ENCODE measurements at regions not wholly inside any gene's neighbourhood (a gene's known extent, or its start where the extent isn't known, plus 50 kb on each side); places are given as distances from the start of the nearest gene placed in this dataset.

DNA sequence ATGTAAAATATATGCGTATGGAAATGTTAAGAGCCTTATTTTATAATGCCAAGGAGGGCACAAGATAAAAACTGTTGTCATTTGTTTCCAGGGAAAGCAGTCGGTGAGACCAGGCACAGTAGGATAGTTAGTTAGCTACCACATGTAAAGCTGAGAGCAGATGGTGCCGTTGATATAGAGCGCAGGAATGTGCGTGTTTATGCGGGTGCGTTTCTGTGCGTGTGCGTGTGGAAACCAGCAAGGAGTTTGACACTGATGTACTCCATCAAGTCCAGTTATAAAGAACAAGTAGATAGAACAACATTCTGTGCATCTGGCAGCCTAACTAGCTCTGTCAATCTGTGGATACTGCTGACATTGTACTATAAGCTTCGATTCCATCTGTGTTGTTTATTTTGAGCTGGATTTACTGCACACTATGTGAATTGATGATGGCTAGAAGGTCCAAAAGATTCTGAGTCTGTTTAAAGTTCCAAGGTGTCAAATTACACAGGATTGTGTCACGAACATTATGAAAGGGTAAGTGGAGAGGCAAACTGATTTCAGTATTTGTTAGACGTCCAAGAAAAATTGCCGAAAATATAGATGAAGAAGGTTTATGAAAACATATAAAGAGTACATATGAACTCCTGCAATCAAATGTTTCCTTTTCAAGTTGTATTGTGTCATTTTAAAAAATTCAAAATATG lies 494.9 kb upstream of the MEF2C start:
- Histone ChIP-seq H3K27me3 (replicated peaks; ENCODE audit: control insufficient read depth, insufficient read depth, low read length, poor library complexity, severe bottlenecking) (no peaks in the 10 kb centered on the region), H3K4me1 (ENCODE audit: control insufficient read depth, insufficient read depth, low read length, poor library complexity, severe bottlenecking) (no peaks in the 10 kb centered on the region), H3K27ac (ENCODE audit: insufficient read depth, low read length, poor library complexity, severe bottlenecking) (no peak overlapping the region), H3K4me3 (ENCODE audit: insufficient read depth, low read depth, low read length, poor library complexity, severe bottlenecking) (no peak overlapping the region), H3K36me3 (ENCODE audit: control insufficient read depth, insufficient read depth, low read length) (no peaks in the 10 kb centered on the region), H3K9me3 (ENCODE audit: control insufficient read depth, low read length) (no peaks in the 10 kb centered on the region)
- no peak for DNase-seq

DNA sequence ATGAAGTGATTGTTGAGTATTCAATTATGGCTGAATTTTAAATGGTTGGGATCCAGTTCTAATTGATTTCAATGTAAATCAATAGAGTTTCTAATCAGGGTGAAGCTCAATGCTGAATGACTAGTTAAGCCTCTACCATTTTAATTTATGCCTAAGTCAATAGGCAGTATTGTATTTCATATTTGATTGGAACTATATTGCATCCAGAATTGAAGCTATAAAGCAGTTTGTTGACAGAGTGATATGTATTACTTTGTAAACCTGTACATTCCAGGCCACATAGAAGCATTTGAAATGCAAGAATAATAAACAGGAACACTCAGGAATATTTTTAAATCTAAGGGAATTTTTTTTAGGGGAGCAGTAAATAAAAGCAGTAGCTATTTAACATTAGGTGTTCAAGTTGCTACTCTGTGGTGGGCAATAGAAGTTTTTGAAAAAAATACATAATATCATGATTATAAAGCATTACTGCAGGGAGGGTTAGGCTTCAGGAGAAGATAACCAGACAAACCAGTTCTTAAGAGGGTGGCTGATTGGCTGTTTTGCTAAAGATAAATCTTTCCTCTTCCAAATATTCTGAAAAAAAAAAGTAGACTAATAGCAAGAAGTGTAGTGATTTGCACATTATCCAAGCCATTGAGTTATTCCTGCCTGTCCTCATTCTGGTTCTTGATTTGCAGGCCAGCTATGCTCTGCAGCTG lies 492.0 kb upstream of the MEF2C start:
- no peaks in the 10 kb centered on the region for H3K36me3 ChIP-seq (ENCODE audit: control insufficient read depth, insufficient read depth, low read length)
- H3K4me3 ChIP-seq (ENCODE audit: insufficient read depth, low read depth, low read length, poor library complexity, severe bottlenecking): no peak overlapping the region
- H3K27ac ChIP-seq (ENCODE audit: insufficient read depth, low read length, poor library complexity, severe bottlenecking): no peak overlapping the region
- no peaks in the 10 kb centered on the region for H3K27me3 ChIP-seq (replicated peaks; ENCODE audit: control insufficient read depth, insufficient read depth, low read length, poor library complexity, severe bottlenecking)
- H3K9me3 ChIP-seq (ENCODE audit: control insufficient read depth, low read length): no peaks in the 10 kb centered on the region
- H3K4me1 ChIP-seq (ENCODE audit: control insufficient read depth, insufficient read depth, low read length, poor library complexity, severe bottlenecking): no peaks in the 10 kb centered on the region
- no peak for DNase-seq

DNA sequence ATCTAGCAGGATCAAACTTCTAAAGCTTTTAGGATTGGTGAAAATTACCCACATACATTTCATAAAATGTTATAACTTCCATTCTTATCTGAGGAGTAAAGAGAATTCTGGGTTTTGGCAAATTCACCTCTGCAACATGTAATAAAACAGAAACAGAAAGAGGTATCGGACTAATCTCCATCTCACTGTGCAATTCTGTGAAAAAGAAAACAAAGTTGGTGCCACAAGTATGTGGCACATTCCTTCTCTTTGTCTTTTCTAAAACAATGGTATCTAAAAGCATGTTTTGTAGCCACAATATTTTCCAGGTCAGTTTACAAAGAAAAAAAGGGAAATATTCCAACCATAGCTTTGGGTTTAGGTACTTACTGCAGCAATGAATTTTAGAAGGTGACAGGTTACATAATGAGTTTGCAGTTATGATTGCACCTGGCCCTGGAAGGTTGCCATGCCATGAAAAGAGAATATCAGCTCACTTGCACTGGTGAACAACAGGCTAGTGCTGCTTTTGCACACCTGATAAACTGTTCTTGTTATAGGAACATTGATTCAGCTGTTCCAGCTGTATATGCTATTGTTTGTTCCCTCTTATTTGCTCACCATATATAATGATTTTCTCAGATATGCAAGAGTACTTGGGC lies 491.3 kb upstream of the MEF2C start:
- Histone ChIP-seq H3K27ac (ENCODE audit: insufficient read depth, low read length, poor library complexity, severe bottlenecking) (no peak overlapping the region), H3K36me3 (ENCODE audit: control insufficient read depth, insufficient read depth, low read length) (no peaks in the 10 kb centered on the region), H3K4me3 (ENCODE audit: insufficient read depth, low read depth, low read length, poor library complexity, severe bottlenecking) (no peak overlapping the region), H3K27me3 (replicated peaks; ENCODE audit: control insufficient read depth, insufficient read depth, low read length, poor library complexity, severe bottlenecking) (no peaks in the 10 kb centered on the region), H3K9me3 (ENCODE audit: control insufficient read depth, low read length) (no peaks in the 10 kb centered on the region), H3K4me1 (ENCODE audit: control insufficient read depth, insufficient read depth, low read length, poor library complexity, severe bottlenecking) (no peaks in the 10 kb centered on the region)
- DNase-seq: no peak

DNA sequence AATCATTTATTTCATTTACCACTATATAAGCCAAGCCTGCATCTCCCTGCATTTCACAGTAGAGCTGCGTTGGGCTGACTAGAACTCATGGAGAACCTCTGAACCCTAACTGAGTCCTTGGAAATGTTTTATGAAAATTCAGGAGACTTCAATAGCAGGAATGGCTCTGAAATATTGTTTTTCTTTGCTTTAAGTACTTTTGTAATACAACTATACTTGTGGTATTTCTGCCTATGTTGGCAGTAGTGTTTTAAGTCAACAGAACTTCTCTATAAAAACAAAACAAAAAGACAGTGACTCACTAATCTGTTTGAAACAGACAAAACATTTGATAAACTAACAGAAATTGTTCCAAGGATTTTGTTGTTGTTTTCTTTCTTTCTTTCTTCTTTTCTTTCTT lies 489.2 kb upstream of the MEF2C start:
- Histone ChIP-seq H3K4me1 (ENCODE audit: control insufficient read depth, insufficient read depth, low read length, poor library complexity, severe bottlenecking) (no peaks in the 10 kb centered on the region), H3K4me3 (ENCODE audit: insufficient read depth, low read depth, low read length, poor library complexity, severe bottlenecking) (no peak overlapping the region), H3K27me3 (replicated peaks; ENCODE audit: control insufficient read depth, insufficient read depth, low read length, poor library complexity, severe bottlenecking) (no peaks in the 10 kb centered on the region), H3K36me3 (ENCODE audit: control insufficient read depth, insufficient read depth, low read length) (no peaks in the 10 kb centered on the region), H3K9me3 (ENCODE audit: control insufficient read depth, low read length) (no peaks in the 10 kb centered on the region), H3K27ac (ENCODE audit: insufficient read depth, low read length, poor library complexity, severe bottlenecking) (no peak overlapping the region)
- no peak for DNase-seq

DNA sequence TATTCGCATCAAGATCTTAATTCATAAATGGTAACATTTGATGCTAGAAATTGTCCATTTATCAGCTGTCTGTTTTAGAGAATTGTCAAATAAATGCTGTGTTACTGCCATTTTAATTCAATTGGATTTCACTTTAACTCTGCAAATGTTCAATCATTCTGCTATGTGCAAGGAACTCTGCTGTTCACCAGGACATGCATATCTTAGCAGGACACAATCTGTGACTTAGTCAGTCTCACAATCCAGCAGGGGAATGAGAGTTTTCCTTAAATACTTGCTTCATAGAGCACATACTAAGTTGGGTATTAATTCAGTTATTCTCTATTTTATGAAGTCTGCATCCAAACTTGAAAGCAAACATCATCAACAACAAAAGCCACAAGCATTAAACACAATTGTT lies 488.7 kb upstream of the MEF2C start:
- H3K27ac ChIP-seq (ENCODE audit: insufficient read depth, low read length, poor library complexity, severe bottlenecking): no peak overlapping the region
- DNase-seq: no peak
- H3K4me1 ChIP-seq (ENCODE audit: control insufficient read depth, insufficient read depth, low read length, poor library complexity, severe bottlenecking): no peaks in the 10 kb centered on the region
- H3K27me3 ChIP-seq (replicated peaks; ENCODE audit: control insufficient read depth, insufficient read depth, low read length, poor library complexity, severe bottlenecking): no peaks in the 10 kb centered on the region
- no peak overlapping the region for H3K4me3 ChIP-seq (ENCODE audit: insufficient read depth, low read depth, low read length, poor library complexity, severe bottlenecking)
- no peaks in the 10 kb centered on the region for H3K36me3 ChIP-seq (ENCODE audit: control insufficient read depth, insufficient read depth, low read length)
- H3K9me3 ChIP-seq (ENCODE audit: control insufficient read depth, low read length): no peaks in the 10 kb centered on the region

DNA sequence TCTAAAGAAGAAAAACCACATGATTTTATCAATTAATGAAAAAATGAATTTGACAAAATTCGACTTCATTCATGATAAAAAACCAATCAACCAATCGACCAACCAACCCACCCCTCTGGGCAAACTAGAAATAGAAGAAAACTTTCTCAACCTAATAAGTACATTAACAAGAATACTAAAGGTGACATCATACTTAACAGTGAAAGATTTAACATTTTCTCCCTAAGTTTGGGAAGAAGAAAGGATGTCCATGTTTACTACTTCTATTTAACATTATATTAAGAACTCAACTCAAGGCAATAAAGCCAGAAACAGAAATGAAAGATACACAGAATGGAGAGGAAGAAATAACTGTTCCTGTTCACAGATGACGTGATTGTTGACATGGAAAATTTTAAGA lies 476.1 kb upstream of the MEF2C start:
- no peak overlapping the region for H3K4me3 ChIP-seq (ENCODE audit: insufficient read depth, low read depth, low read length, poor library complexity, severe bottlenecking)
- DNase-seq: no peak
- no peaks in the 10 kb centered on the region for H3K4me1 ChIP-seq (ENCODE audit: control insufficient read depth, insufficient read depth, low read length, poor library complexity, severe bottlenecking)
- H3K36me3 ChIP-seq (ENCODE audit: control insufficient read depth, insufficient read depth, low read length): no peaks in the 10 kb centered on the region
- H3K27me3 ChIP-seq (replicated peaks; ENCODE audit: control insufficient read depth, insufficient read depth, low read length, poor library complexity, severe bottlenecking): no peaks in the 10 kb centered on the region
- no peaks in the 10 kb centered on the region for H3K9me3 ChIP-seq (ENCODE audit: control insufficient read depth, low read length)
- no peak overlapping the region for H3K27ac ChIP-seq (ENCODE audit: insufficient read depth, low read length, poor library complexity, severe bottlenecking)

DNA sequence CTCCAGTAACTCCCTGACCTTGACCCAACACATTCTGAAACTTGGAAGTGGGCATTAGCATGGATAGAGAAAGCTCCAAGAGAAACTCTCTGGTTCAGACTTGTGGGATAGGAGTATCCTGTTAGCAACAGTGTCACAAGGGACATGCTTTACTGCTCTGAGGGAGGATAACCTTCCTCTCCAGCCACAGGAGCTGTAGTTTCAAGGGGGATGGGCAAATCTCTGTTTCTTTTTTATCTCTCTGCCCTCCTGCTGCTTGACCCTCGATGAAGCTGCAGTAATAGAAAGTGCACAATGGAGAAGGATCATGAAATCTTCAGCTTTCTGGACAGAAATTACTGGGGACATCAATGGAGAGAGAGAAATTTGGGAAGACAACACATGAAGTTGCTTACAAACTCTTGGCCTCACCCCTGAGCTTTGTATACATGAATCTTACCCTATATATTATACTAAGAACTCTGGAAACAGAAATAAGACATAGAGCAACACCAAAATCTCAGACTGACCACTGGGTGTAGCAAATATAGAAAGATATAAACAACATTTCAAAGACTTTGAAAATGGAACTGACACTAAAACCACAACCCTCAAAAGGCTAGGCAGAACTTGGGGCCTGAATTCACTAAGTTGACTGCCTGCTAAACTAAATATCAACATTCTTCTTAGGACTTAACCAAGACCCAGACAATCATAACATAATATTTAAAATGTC lies 471.0 kb upstream of the MEF2C start:
- no peaks in the 10 kb centered on the region for H3K4me1 ChIP-seq (ENCODE audit: control insufficient read depth, insufficient read depth, low read length, poor library complexity, severe bottlenecking)
- H3K27ac ChIP-seq (ENCODE audit: insufficient read depth, low read length, poor library complexity, severe bottlenecking): no peak overlapping the region
- DNase-seq: no peak
- no peaks in the 10 kb centered on the region for H3K9me3 ChIP-seq (ENCODE audit: control insufficient read depth, low read length)
- H3K36me3 ChIP-seq (ENCODE audit: control insufficient read depth, insufficient read depth, low read length): no peaks in the 10 kb centered on the region
- no peaks in the 10 kb centered on the region for H3K27me3 ChIP-seq (replicated peaks; ENCODE audit: control insufficient read depth, insufficient read depth, low read length, poor library complexity, severe bottlenecking)
- H3K4me3 ChIP-seq (ENCODE audit: insufficient read depth, low read depth, low read length, poor library complexity, severe bottlenecking): no peak overlapping the region

DNA sequence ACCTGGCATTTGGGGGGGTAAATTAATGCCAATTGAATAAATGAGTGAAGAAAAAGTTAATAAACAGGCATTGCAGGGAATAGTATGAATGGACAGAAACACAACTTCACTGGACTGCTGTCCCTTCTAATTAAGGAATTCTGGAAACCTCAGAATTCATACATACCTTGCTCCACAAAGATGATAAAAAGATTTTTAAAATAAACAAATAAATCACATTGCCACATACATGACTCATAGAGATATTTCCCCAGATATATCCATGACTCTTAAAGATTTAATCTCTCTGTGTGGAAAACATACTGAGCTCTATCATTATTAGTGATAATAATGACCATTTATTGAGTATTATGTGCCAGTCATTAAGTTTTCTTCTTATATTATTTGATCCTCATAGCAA lies 469.0 kb upstream of the MEF2C start:
- no peaks in the 10 kb centered on the region for H3K9me3 ChIP-seq (ENCODE audit: control insufficient read depth, low read length)
- no peak overlapping the region for H3K27ac ChIP-seq (ENCODE audit: insufficient read depth, low read length, poor library complexity, severe bottlenecking)
- H3K27me3 ChIP-seq (replicated peaks; ENCODE audit: control insufficient read depth, insufficient read depth, low read length, poor library complexity, severe bottlenecking): no peaks in the 10 kb centered on the region
- no peaks in the 10 kb centered on the region for H3K36me3 ChIP-seq (ENCODE audit: control insufficient read depth, insufficient read depth, low read length)
- H3K4me3 ChIP-seq (ENCODE audit: insufficient read depth, low read depth, low read length, poor library complexity, severe bottlenecking): no peak overlapping the region
- DNase-seq: no peak
- no peaks in the 10 kb centered on the region for H3K4me1 ChIP-seq (ENCODE audit: control insufficient read depth, insufficient read depth, low read length, poor library complexity, severe bottlenecking)

DNA sequence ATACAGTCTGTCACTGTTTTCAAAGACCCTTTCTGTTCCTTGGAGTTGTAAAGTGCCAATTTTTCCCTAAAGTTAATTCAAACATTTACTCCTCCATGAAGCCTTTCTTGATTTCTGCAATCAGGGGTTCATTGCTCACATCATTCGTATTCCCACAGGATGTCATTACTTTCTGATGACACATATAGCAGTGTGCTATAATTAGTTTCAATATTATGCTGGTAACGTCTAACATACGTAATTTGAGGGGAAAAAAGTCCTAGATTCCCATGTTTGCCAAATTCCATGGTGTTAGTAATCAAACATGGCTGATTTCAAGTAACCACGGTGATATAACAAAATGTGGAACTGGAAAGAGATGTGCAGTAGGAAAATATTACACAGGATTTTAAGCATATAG lies 468.2 kb upstream of the MEF2C start:
- H3K4me1 ChIP-seq (ENCODE audit: control insufficient read depth, insufficient read depth, low read length, poor library complexity, severe bottlenecking): no peaks in the 10 kb centered on the region
- H3K9me3 ChIP-seq (ENCODE audit: control insufficient read depth, low read length): no peaks in the 10 kb centered on the region
- no peak overlapping the region for H3K27ac ChIP-seq (ENCODE audit: insufficient read depth, low read length, poor library complexity, severe bottlenecking)
- H3K36me3 ChIP-seq (ENCODE audit: control insufficient read depth, insufficient read depth, low read length): no peaks in the 10 kb centered on the region
- DNase-seq: no peak
- H3K27me3 ChIP-seq (replicated peaks; ENCODE audit: control insufficient read depth, insufficient read depth, low read length, poor library complexity, severe bottlenecking): no peaks in the 10 kb centered on the region
- no peak overlapping the region for H3K4me3 ChIP-seq (ENCODE audit: insufficient read depth, low read depth, low read length, poor library complexity, severe bottlenecking)

DNA sequence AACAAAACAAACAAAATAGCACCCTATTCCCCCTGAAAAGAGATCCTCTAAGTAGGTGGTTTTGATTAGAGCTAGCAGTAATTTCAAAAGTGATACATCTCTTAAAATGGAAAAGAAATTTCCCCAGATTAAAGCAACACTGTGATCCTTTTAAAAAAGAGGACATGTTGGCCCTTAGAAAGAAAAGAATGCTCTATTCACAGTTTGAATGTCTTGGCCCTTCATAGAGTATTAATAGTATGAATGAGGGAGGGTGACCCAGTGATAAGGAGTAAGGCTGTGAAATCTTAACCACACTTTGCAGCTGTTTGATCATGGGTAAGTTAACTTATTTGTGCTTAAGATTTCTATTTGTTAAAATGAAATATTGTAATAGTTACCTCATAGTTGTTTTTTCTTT lies 467.7 kb upstream of the MEF2C start:
- DNase-seq: no peak
- no peak overlapping the region for H3K4me3 ChIP-seq (ENCODE audit: insufficient read depth, low read depth, low read length, poor library complexity, severe bottlenecking)
- no peak overlapping the region for H3K27ac ChIP-seq (ENCODE audit: insufficient read depth, low read length, poor library complexity, severe bottlenecking)

More for the DNA sequence above, 467.7 kb upstream of the MEF2C start:
- H3K36me3 ChIP-seq (ENCODE audit: control insufficient read depth, insufficient read depth, low read length): no peaks in the 10 kb centered on the region
- H3K4me1 ChIP-seq (ENCODE audit: control insufficient read depth, insufficient read depth, low read length, poor library complexity, severe bottlenecking): no peaks in the 10 kb centered on the region
- H3K9me3 ChIP-seq (ENCODE audit: control insufficient read depth, low read length): no peaks in the 10 kb centered on the region
- H3K27me3 ChIP-seq (replicated peaks; ENCODE audit: control insufficient read depth, insufficient read depth, low read length, poor library complexity, severe bottlenecking): no peaks in the 10 kb centered on the region

All from effector memory CD4-positive, alpha-beta T cell (primary cell).